HG03060 (cell line): ENCODE measurements at regions not wholly inside any gene's neighbourhood (a gene's known extent, or its start where the extent isn't known, plus 50 kb on each side); places are given as distances from the start of the nearest gene placed in this dataset.

Experiments used
- ATAC-seq: cut with Tn5 transposase; IDR thresholded peaks from one replicate; pipeline ENCODE4 v1.9.1; 2021; ENCODE audit warnings: low read depth, moderate number of reproducible peaks; ENCODE audit not compliant: unreplicated experiment

GRCh38 chr6:56407883-56408410, 160.6 kb upstream of the COL21A1 start:
- ATAC-seq, result no peak

- peak; percentile 76 for ATAC-seq
Measured at GRCh38 chr6:56406276-56407269, 159.2 kb upstream of the COL21A1 start.

GRCh38 chr6:56404599-56404998, 157.2 kb upstream of the COL21A1 start:
- no peak for ATAC-seq

- no peak for ATAC-seq
Measured at GRCh38 chr6:56403745-56404144, 156.4 kb upstream of the COL21A1 start.

GRCh38 chr6:56401477-56402070, 154.2 kb upstream of the COL21A1 start:
- ATAC-seq, result no peak

- no peak for ATAC-seq
Measured at GRCh38 chr6:56400273-56400672, 152.9 kb upstream of the COL21A1 start.

- ATAC-seq, result no peak
Measured at GRCh38 chr6:56399672-56400263, 152.4 kb upstream of the COL21A1 start.

GRCh38 chr6:56399250-56399671, 151.9 kb upstream of the COL21A1 start:
- no peak for ATAC-seq

GRCh38 chr6:56396435-56396834, 149.1 kb upstream of the COL21A1 start:
- no peak for ATAC-seq

- ATAC-seq, result no peak
Measured at GRCh38 chr6:56393615-56394612, 146.5 kb upstream of the COL21A1 start.

- no peak for ATAC-seq
Measured at GRCh38 chr6:56388415-56388755, 141.0 kb upstream of the COL21A1 start.

GRCh38 chr6:56387621-56388414, 140.4 kb upstream of the COL21A1 start:
- no peak for ATAC-seq

- ATAC-seq, result no peak
Measured at GRCh38 chr6:56386717-56387116, 139.3 kb upstream of the COL21A1 start.

GRCh38 chr6:56385981-56386593, 138.7 kb upstream of the COL21A1 start:
- no peak for ATAC-seq

- no peak for ATAC-seq
Measured at GRCh38 chr6:56383160-56383559, 135.8 kb upstream of the COL21A1 start.

GRCh38 chr6:56382416-56382940, 135.1 kb upstream of the COL21A1 start:
- no peak for ATAC-seq

GRCh38 chr6:56381801-56382251, 134.4 kb upstream of the COL21A1 start:
- ATAC-seq, result no peak

- ATAC-seq, result no peak
Measured at GRCh38 chr6:56380476-56380875, 133.1 kb upstream of the COL21A1 start.
